ENCODE measurements at regions not wholly inside any gene's neighbourhood (a gene's known extent, or its start where the extent isn't known, plus 50 kb on each side); places are given as distances from the start of the nearest gene placed in this dataset.

- TF ChIP-seq OSR1 (CRISPR knock-in tag; IDR thresholded peaks at IDR 0.05) (no peak), TOX (CRISPR knock-in tag; IDR thresholded peaks at IDR 0.05; ENCODE audit: borderline replicate concordance) (no peak), ZNF70 (CRISPR knock-in tag; IDR thresholded peaks at IDR 0.05) (no peak)
These were observed 458.1 kb upstream of the PCDH20 start (continued) for GRCh38 chr13:61873717-61874116.

- no peak for TF ChIP-seq RARB (CRISPR knock-in tag; IDR thresholded peaks at IDR 0.05)
- no peak for TF ChIP-seq TSHZ2 (CRISPR knock-in tag; IDR thresholded peaks at IDR 0.05)
- TF ChIP-seq ISL1 (CRISPR knock-in tag; IDR thresholded peaks at IDR 0.05) = no peak
- TF ChIP-seq GLIS3 (CRISPR knock-in tag; IDR thresholded peaks at IDR 0.05) = no peak
- TF ChIP-seq ARNTL (CRISPR knock-in tag; IDR thresholded peaks at IDR 0.05; ENCODE audit: borderline replicate concordance, low read depth) = no peak
- no peak for TF ChIP-seq CSDC2 (CRISPR knock-in tag; IDR thresholded peaks at IDR 0.05)
- TF ChIP-seq CSRNP3 (CRISPR knock-in tag; IDR thresholded peaks at IDR 0.05) = no peak
- TF ChIP-seq ZNF70 (CRISPR knock-in tag; IDR thresholded peaks at IDR 0.05) = no peak
- no peak for TF ChIP-seq CREB5 (CRISPR knock-in tag; IDR thresholded peaks at IDR 0.05; ENCODE audit: low read depth)
- no peak for TF ChIP-seq POU6F1 (CRISPR knock-in tag; IDR thresholded peaks at IDR 0.05; ENCODE audit: borderline replicate concordance, low read depth)
- TF ChIP-seq BACH2 (CRISPR knock-in tag; IDR thresholded peaks at IDR 0.05; ENCODE audit: borderline replicate concordance) = no peak
- no peak for ATAC-seq
These were observed 441.5 kb upstream of the PCDH20 start for GRCh38 chr13:61857198-61857597.

DNA sequence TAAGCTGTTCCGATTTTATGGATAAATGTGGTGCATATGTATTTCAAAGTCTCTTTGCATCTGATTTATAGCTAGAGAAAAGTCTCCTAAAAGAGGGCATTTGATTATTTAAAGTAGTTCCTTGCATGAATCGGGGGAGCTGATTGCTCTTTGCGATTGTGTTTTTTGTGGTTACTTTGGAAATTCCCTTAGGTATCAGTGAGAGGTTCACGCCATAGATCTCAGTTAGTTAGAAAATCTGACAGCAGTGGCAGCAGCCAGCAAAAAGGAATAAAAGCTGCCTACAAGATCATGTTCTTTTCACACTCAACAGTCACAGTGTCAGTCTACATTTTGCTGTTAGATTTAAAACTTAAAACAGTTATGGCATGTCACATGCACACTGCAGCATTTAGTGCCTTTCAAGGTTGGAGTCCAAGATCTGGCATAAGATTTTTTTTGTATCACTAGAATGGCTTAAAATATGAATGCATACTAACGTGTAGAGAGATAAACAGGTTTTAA lies 436.5 kb upstream of the PCDH20 start:
- no peak for ATAC-seq
- TF ChIP-seq GLIS3 (CRISPR knock-in tag; IDR thresholded peaks at IDR 0.05) = no peak
- no peak for TF ChIP-seq CSDC2 (CRISPR knock-in tag; IDR thresholded peaks at IDR 0.05)

- ATAC-seq = no peak
- no peak for TF ChIP-seq CSRNP3 (CRISPR knock-in tag; IDR thresholded peaks at IDR 0.05)
- TF ChIP-seq ZFP3 (CRISPR knock-in tag; IDR thresholded peaks at IDR 0.05) = no peak
- no peak for TF ChIP-seq SNAI2 (CRISPR knock-in tag; IDR thresholded peaks at IDR 0.05)
- TF ChIP-seq, protein P1, sequence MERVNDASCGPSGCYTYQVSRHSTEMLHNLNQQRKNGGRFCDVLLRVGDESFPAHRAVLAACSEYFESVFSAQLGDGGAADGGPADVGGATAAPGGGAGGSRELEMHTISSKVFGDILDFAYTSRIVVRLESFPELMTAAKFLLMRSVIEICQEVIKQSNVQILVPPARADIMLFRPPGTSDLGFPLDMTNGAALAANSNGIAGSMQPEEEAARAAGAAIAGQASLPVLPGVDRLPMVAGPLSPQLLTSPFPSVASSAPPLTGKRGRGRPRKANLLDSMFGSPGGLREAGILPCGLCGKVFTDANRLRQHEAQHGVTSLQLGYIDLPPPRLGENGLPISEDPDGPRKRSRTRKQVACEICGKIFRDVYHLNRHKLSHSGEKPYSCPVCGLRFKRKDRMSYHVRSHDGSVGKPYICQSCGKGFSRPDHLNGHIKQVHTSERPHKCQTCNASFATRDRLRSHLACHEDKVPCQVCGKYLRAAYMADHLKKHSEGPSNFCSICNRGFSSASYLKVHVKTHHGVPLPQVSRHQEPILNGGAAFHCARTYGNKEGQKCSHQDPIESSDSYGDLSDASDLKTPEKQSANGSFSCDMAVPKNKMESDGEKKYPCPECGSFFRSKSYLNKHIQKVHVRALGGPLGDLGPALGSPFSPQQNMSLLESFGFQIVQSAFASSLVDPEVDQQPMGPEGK (CRISPR knock-in tag; IDR thresholded peaks at IDR 0.05; ENCODE audit: borderline replicate concordance) = no peak
- TF ChIP-seq ARNTL (CRISPR knock-in tag; IDR thresholded peaks at IDR 0.05; ENCODE audit: borderline replicate concordance, low read depth) = no peak
- TF ChIP-seq ISL1 (CRISPR knock-in tag; IDR thresholded peaks at IDR 0.05) = no peak
- no peak for TF ChIP-seq BACH2 (CRISPR knock-in tag; IDR thresholded peaks at IDR 0.05; ENCODE audit: borderline replicate concordance)
- no peak for TF ChIP-seq TOX (CRISPR knock-in tag; IDR thresholded peaks at IDR 0.05; ENCODE audit: borderline replicate concordance)
- TF ChIP-seq CSDC2 (CRISPR knock-in tag; IDR thresholded peaks at IDR 0.05) = no peak
- TF ChIP-seq TCF4 (CRISPR knock-in tag; IDR thresholded peaks at IDR 0.05; ENCODE audit: borderline replicate concordance) = no peak
These were observed 435.1 kb upstream of the PCDH20 start for GRCh38 chr13:61850794-61851193.
